DND-41 (cell line): ENCODE measurements at regions not wholly inside any gene's neighbourhood (a gene's known extent, or its start where the extent isn't known, plus 50 kb on each side); places are given as distances from the start of the nearest gene placed in this dataset.

Experiments used
- ATAC-seq: fragments of 200-7000 bp; cut with Tn5 transposase; 3 replicates; pipeline ENCODE4 v1.9.1; 2021; ENCODE audit warnings: low read depth; ENCODE audit not compliant: insufficient read depth
- DNase-seq: peaks from one replicate; pipeline ENCODE4 v3.0.0-alpha.2; 2020
- H2AFZ ChIP-seq: 2 replicates; pipeline ENCODE4 v1.6.0; 2012; ENCODE audit warnings: low read depth, low read length
- H3K27ac ChIP-seq: 2 replicates; pipeline ENCODE4 v1.5.1; 2012; ENCODE audit warnings: low read length, inconsistent platforms
- H3K27me3 ChIP-seq: fragments of 200-600 bp; sonication (generic); 2 replicates; pipeline ENCODE4 v1.6.0; 2012; ENCODE audit warnings: low read length, mild to moderate bottlenecking, inconsistent platforms; ENCODE audit not compliant: insufficient read depth, poor library complexity
- H3K36me3 ChIP-seq: 2 replicates; pipeline ENCODE4 v1.5.1; 2012; ENCODE audit warnings: low read length, inconsistent platforms; ENCODE audit not compliant: insufficient read depth
- H3K4me1 ChIP-seq: 2 replicates; pipeline ENCODE4 v1.5.1; 2012; ENCODE audit warnings: mild to moderate bottlenecking, low read length; ENCODE audit not compliant: insufficient read depth
- H3K4me2 ChIP-seq: 2 replicates; pipeline ENCODE4 v1.6.0; 2012; ENCODE audit warnings: mild to moderate bottlenecking, moderate library complexity, low read length, inconsistent platforms; ENCODE audit not compliant: insufficient read depth
- H3K4me3 ChIP-seq, 2 experiments: fragments of 200-600 bp in 1 of 2; shearing (Covaris generic) in 1 of 2; 2 replicates each; pipeline ENCODE4 v1.5.1; 2012 to 2016; ENCODE audit warnings: inconsistent platforms in 2 of 2, low read length in 2 of 2, mild to moderate bottlenecking in 2 of 2, low read depth in 1 of 2, moderate library complexity in 1 of 2
- H3K79me2 ChIP-seq: 2 replicates; pipeline ENCODE4 v1.6.0; 2012; ENCODE audit warnings: low read length, inconsistent platforms; ENCODE audit not compliant: insufficient read depth
- H3K9ac ChIP-seq: 2 replicates; pipeline ENCODE4 v1.6.0; 2012; ENCODE audit warnings: low read depth, mild to moderate bottlenecking, inconsistent platforms, low read length, moderate library complexity
- H3K9me3 ChIP-seq: 2 replicates; pipeline ENCODE4 v1.5.1; 2012; ENCODE audit warnings: low read length, moderate library complexity, mild to moderate bottlenecking, inconsistent platforms; ENCODE audit not compliant: insufficient read depth, severe bottlenecking
- H4K20me1 ChIP-seq: 2 replicates; pipeline ENCODE4 v1.6.0; 2012; ENCODE audit warnings: low read length; ENCODE audit not compliant: insufficient read depth
- EZH2 ChIP-seq: IDR thresholded peaks from 3 replicates; pipeline ENCODE4 v1.6.1; 2012; ENCODE audit warnings: borderline replicate concordance, low read depth, mild to moderate bottlenecking, moderate library complexity, low read length, inconsistent platforms; ENCODE audit not compliant: severe bottlenecking
- TF ChIP-seq, protein P1 (sequence below): IDR thresholded peaks from 2 replicates; pipeline ENCODE4 v1.5.1; 2012; ENCODE audit warnings: borderline replicate concordance, low read length, moderate library complexity, mild to moderate bottlenecking; ENCODE audit not compliant: poor library complexity, severe bottlenecking; ENCODE audit errors: extremely low read depth

DNA sequence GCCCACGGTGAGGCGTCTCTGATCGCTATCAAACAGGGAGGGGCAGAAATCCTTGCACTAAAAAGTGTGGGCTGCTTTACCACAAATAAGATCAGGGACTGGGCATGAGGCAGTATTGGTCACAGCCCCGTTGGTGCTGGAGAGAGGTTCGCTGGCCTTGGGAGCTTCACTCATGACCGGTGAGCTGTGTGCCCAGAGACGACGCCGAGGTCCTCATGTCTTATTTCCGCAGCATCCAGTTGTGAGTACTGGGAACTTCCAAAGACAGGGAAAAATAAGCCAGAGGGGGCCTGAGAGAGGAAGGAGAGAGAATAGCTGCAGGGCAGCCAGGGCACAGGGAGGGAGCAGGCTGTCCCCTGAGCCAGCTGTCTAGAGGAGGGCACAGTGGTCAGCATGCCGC is 154.2 kb upstream of the PRKCQ start:
- TF ChIP-seq, protein P1, sequence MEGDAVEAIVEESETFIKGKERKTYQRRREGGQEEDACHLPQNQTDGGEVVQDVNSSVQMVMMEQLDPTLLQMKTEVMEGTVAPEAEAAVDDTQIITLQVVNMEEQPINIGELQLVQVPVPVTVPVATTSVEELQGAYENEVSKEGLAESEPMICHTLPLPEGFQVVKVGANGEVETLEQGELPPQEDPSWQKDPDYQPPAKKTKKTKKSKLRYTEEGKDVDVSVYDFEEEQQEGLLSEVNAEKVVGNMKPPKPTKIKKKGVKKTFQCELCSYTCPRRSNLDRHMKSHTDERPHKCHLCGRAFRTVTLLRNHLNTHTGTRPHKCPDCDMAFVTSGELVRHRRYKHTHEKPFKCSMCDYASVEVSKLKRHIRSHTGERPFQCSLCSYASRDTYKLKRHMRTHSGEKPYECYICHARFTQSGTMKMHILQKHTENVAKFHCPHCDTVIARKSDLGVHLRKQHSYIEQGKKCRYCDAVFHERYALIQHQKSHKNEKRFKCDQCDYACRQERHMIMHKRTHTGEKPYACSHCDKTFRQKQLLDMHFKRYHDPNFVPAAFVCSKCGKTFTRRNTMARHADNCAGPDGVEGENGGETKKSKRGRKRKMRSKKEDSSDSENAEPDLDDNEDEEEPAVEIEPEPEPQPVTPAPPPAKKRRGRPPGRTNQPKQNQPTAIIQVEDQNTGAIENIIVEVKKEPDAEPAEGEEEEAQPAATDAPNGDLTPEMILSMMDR, result no peak
- TF ChIP-seq EZH2, result no peak
- no peak for ATAC-seq
- no peaks in the 10 kb centered on the region for H3K4me1 ChIP-seq
- no peak overlapping the region for H3K4me3 ChIP-seq
- DNase-seq, result no peak
- H3K9me3 ChIP-seq, result no peaks in the 10 kb centered on the region
- H4K20me1 ChIP-seq, result no peaks in the 10 kb centered on the region
- H3K4me2 ChIP-seq, result no peak overlapping the region
- no peak overlapping the region for H3K9ac ChIP-seq
- H3K27me3 ChIP-seq, result peaks cover 4% of the 10 kb centered on the region
- no peaks in the 10 kb centered on the region for H3K79me2 ChIP-seq
- H2AFZ ChIP-seq, result no peak overlapping the region
- no peak overlapping the region for H3K27ac ChIP-seq
- H3K36me3 ChIP-seq, result no peaks in the 10 kb centered on the region

DNA sequence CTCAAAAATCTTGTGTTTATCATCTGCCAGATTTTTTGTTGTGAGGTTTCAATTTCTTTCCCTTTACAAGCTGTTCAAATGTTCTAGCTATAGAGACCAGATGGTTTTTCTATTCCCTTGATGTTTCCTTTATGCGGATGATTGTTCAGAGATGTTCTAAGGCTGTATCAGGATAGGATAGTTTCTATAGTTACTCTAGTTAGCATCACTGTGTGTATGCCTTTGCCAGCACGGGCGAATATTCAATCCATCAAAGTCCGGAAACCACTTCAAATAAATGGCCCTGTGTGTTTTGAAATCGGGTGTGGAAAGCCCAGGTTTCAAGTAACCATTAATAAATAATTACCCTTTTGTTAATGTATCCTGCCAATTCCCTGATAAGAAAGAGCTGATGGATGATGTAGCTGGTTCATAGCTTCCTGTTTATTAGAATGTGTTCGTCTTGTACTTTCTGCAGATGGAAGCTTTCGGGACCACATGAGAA is 149.8 kb upstream of the PRKCQ start:
- no peak overlapping the region for H3K9ac ChIP-seq
- no peak overlapping the region for H3K4me2 ChIP-seq
- H3K36me3 ChIP-seq, result no peaks in the 10 kb centered on the region
- no peaks in the 10 kb centered on the region for H3K4me1 ChIP-seq
- H2AFZ ChIP-seq, result no peak overlapping the region
- no peak overlapping the region for H3K4me3 ChIP-seq
- H3K27me3 ChIP-seq, result peaks cover 22% of the 10 kb centered on the region
- no peak for ATAC-seq
- TF ChIP-seq EZH2, result no peak
- TF ChIP-seq, protein P1, result no peak
- DNase-seq, result no peak
- H3K27ac ChIP-seq, result no peak overlapping the region
- no peaks in the 10 kb centered on the region for H4K20me1 ChIP-seq
- no peaks in the 10 kb centered on the region for H3K9me3 ChIP-seq
- H3K79me2 ChIP-seq, result no peaks in the 10 kb centered on the region

DNA sequence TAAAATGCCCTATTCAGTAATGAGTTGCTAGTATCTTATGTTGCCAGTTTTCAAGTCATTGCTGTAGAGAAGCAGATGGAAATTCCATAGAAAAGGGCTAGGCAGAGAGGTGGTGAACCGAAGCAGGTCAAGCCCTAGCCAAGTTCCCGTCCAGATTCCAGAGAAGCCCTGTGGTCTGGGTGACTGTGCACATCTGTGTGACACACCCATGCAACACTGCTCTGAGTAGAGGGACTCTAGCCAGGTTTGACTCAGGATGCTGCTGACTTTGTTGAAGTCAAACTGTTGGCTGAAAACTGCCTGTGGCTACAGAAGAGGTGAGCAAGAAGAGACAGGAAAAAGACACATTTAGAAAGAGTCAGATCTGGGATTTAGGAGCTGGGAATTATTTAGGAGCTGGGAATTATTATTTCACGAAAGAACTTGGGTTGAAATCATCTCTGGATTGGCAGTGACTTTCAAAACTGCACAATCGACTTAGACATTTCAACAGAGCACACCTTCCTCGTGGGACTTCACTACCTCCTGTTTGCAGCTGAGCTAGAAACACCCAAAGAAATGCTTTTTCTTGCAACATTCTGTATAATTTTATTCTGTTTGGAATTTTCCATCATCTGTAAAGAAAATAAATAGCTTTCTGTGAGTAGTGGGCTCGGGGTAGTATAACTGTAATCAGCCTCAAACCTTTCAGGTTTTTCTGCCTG is 149.1 kb upstream of the PRKCQ start:
- Histone ChIP-seq H3K9me3 (no peaks in the 10 kb centered on the region), H3K27ac (no peak overlapping the region), H3K36me3 (no peaks in the 10 kb centered on the region), H3K4me3 (no peak overlapping the region), H3K9ac (no peak overlapping the region), H4K20me1 (no peaks in the 10 kb centered on the region), H3K4me1 (no peaks in the 10 kb centered on the region), H3K4me2 (no peak overlapping the region), H3K79me2 (no peaks in the 10 kb centered on the region), H3K27me3 (peaks cover 22% of the 10 kb centered on the region), H2AFZ (no peak overlapping the region)
- TF ChIP-seq, protein P1, result no peak
- TF ChIP-seq EZH2, result no peak
- ATAC-seq, result no peak
- DNase-seq, result no peak

DNA sequence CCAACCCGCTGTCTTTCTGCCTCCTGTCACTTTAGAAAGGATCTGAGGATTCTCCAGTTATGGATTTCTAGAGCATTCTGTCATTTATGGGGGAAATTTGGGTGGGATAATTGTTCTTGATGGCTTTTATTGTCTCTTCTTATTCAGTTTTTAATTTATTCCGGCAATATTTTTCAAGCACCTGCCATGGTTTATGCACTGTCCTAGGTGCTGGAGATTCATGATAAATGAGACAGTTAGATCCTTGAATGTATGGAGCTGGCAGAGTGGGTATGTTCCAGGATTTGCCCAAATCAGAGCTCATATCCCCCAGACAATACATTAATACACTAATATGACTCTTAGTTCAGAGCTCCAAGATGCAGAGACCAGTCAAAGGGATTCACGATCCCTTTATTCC is 146.8 kb upstream of the PRKCQ start:
- Histone ChIP-seq H3K4me2 (no peak overlapping the region), H3K9ac (no peak overlapping the region), H3K27ac (no peak overlapping the region), H3K4me3 (no peak overlapping the region), H3K79me2 (no peaks in the 10 kb centered on the region), H2AFZ (no peak overlapping the region), H3K4me1 (no peaks in the 10 kb centered on the region), H3K9me3 (no peaks in the 10 kb centered on the region), H3K27me3 (peaks cover 22% of the 10 kb centered on the region), H4K20me1 (no peaks in the 10 kb centered on the region), H3K36me3 (no peaks in the 10 kb centered on the region)
- ATAC-seq (no peak), DNase-seq (no peak)
- TF ChIP-seq, protein P1, result no peak
- no peak for TF ChIP-seq EZH2
